Thyroid gland (tissue), 4 donors: ENCODE measurements at regions not wholly inside any gene's neighbourhood (a gene's known extent, or its start where the extent isn't known, plus 50 kb on each side); places are given as distances from the start of the nearest gene placed in this dataset.

Experiments used
- CTCF ChIP-seq, 6 experiments: fragments of 200-600 bp in 3 of 6; fragments of 450-650 bp in 3 of 6; sonication (generic) in 3 of 6; IDR thresholded peaks; one replicate each; pipeline ENCODE4 v1.5.1; 2016 to 2019; ENCODE audit warnings: antibody characterized with exemption in 6 of 6, mild to moderate bottlenecking in 2 of 6, inconsistent platforms in 1 of 6, moderate library complexity in 1 of 6
- POLR2A ChIP-seq, 2 donors: fragments of 450-650 bp; IDR thresholded peaks; one replicate each; pipeline ENCODE4 v1.6.1; 2017; ENCODE audit warnings: antibody characterized with exemption in 2 of 2, mild to moderate bottlenecking in 2 of 2, moderate library complexity in 1 of 2

DNA sequence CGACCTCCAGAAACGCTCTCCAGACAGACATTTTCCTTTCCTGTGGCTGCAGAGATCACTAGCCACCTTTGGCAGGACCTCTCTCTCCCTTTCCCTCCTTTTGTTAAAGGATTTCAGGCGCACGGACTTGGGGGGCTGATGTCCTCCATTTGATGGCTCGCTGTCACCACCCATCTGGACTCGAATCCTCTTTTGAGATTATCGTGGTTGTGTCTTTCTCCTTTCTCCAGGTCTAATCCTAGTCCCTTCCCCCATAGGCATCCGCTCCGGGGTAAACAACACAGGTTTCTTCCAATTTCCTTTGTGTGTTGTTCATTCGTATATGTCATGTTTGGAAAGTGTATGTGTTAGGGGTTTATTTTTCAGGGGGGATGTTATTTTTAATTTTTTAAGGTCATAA, 56.7 kb upstream of the SLC24A4 start:
- TF ChIP-seq CTCF (IDR thresholded peaks at IDR 0.05), result no peak
- no peak for TF ChIP-seq POLR2A (IDR thresholded peaks at IDR 0.05)
